ENCODE measurements at regions not wholly inside any gene's neighbourhood (a gene's known extent, or its start where the extent isn't known, plus 50 kb on each side); places are given as distances from the start of the nearest gene placed in this dataset.

- H3K4me3 ChIP-seq (ENCODE audit: low read depth, low read length), result no peak overlapping the region
- TF ChIP-seq CTCF (IDR thresholded peaks at IDR 0.05; ENCODE audit: low read depth, low read length), result no peak
Measured at GRCh38 chr11:87384078-87384729, 346.5 kb downstream of the TMEM135 start.

- TF ChIP-seq CTCF (IDR thresholded peaks at IDR 0.05; ENCODE audit: low read depth, low read length), result no peak
Measured at GRCh38 chr11:87374038-87374807, 336.5 kb downstream of the TMEM135 start.

More at GRCh38 chr11:87374038-87374807, 336.5 kb downstream of the TMEM135 start:
- H3K4me3 ChIP-seq (ENCODE audit: low read depth, low read length), result no peak overlapping the region
